Esophagus squamous epithelium (tissue), 4 donors: ENCODE measurements at regions not wholly inside any gene's neighbourhood (a gene's known extent, or its start where the extent isn't known, plus 50 kb on each side); places are given as distances from the start of the nearest gene placed in this dataset.

Experiments used
- CTCF ChIP-seq, 6 experiments: fragments of 450-650 bp in 4 of 6; fragments of 200-600 bp in 2 of 6; sonication (generic) in 2 of 6; IDR thresholded peaks; one replicate each; pipeline ENCODE4 v1.5.1; 2016 to 2019; ENCODE audit warnings: antibody characterized with exemption in 6 of 6, mild to moderate bottlenecking in 4 of 6, moderate library complexity in 4 of 6
- POLR2A ChIP-seq, 4 donors: fragments of 450-650 bp; IDR thresholded peaks; one replicate each; pipeline ENCODE4 v1.6.1; 2017; ENCODE audit warnings: antibody characterized with exemption in 4 of 4, mild to moderate bottlenecking in 4 of 4, moderate library complexity in 3 of 4

GRCh38 chrY:7289889-7290833, 378.6 kb upstream of the AMELY start:
- TF ChIP-seq CTCF (IDR thresholded peaks at IDR 0.05) (no peak), POLR2A (IDR thresholded peaks at IDR 0.05) (no peak)
